Endothelial cell of umbilical vein (primary cell): ENCODE measurements at regions not wholly inside any gene's neighbourhood (a gene's known extent, or its start where the extent isn't known, plus 50 kb on each side); places are given as distances from the start of the nearest gene placed in this dataset.

Source experiments
- BruUV-seq: library from RNA; stranded (reverse); fragments of 400-500 nt; replicated peaks from 2 replicates; lab custom pipeline; 2021; lab: Mats Ljungman, UMichigan
- CTCF ChIA-PET: fragments of 300-600, 350-600 bp; sonication (Branson Sonifier 250); formaldehyde crosslinking; loops from one replicate; lab custom pipeline; 2021; ENCODE audit warnings: antibody characterized with exemption, inconsistent platforms; lab: Charles Lee
- POLR2A ChIA-PET: fragments of 300-600, 350-600 bp; sonication (Branson Sonifier 250); formaldehyde crosslinking; loops from one replicate; lab custom pipeline; 2021; ENCODE audit warnings: antibody characterized with exemption, inconsistent platforms; lab: Charles Lee
- DNase-seq: peaks from one replicate; pipeline ENCODE4 v3.0.0-alpha.2; 2011; ENCODE audit warnings: low read depth, low spot score
- FAIRE-seq: peaks from 2 replicates; lab custom pipeline; 2011; peaks lifted over from hg19 to GRCh38; lab: Jason Lieb, UNC
- H2AFZ ChIP-seq: 2 replicates; pipeline ENCODE4 v1.6.0; 2012; ENCODE audit warnings: low read depth, low read length, control low read depth, inconsistent platforms
- H3K27ac ChIP-seq: 2 replicates; pipeline ENCODE4 v1.5.1; 2011; ENCODE audit warnings: low read depth, mild to moderate bottlenecking, control low read depth, low read length, moderate library complexity; ENCODE audit not compliant: insufficient read depth
- H3K27me3 ChIP-seq, 2 experiments: 2 replicates each; pipeline versions ENCODE4 v1.6.0 to v1.6.1; 2011; ENCODE audit warnings: low read length in 2 of 2, mixed read lengths in 1 of 2; ENCODE audit not compliant: control insufficient read depth in 2 of 2, insufficient read depth in 2 of 2
- H3K36me3 ChIP-seq, 2 experiments: 2 replicates in 1 of 2; 3 replicates in 1 of 2; pipeline ENCODE4 v1.5.1; 2011; ENCODE audit warnings: low read length in 2 of 2, mild to moderate bottlenecking in 1 of 2, moderate library complexity in 1 of 2; ENCODE audit not compliant: control insufficient read depth in 2 of 2, insufficient read depth in 2 of 2; ENCODE audit errors: extremely low read depth in 1 of 2
- H3K4me1 ChIP-seq: 3 replicates; pipeline ENCODE4 v1.5.1; 2011; ENCODE audit warnings: mild to moderate bottlenecking, low read length; ENCODE audit not compliant: control insufficient read depth, insufficient read depth; ENCODE audit errors: extremely low read depth
- H3K4me2 ChIP-seq: 2 replicates; pipeline ENCODE4 v1.6.1; 2011; ENCODE audit warnings: low read length, control low read depth, mixed read lengths; ENCODE audit not compliant: insufficient read depth
- H3K4me3 ChIP-seq, 3 experiments: fragments of 200-600 bp in 1 of 3; sonication (generic), shearing (Covaris generic) in 1 of 3; replicated peaks in 1 of 3; 2 replicates each; pipeline ENCODE4 v1.5.1; 2011 to 2016; ENCODE audit warnings: control low read depth in 3 of 3, low read length in 3 of 3, mild to moderate bottlenecking in 2 of 3, inconsistent platforms in 1 of 3, low read depth in 1 of 3, moderate library complexity in 1 of 3; ENCODE audit not compliant: insufficient read depth in 1 of 3
- H3K79me2 ChIP-seq: 2 replicates; pipeline ENCODE4 v1.6.0; 2012; ENCODE audit warnings: low read length, inconsistent platforms; ENCODE audit not compliant: control insufficient read depth, insufficient read depth
- H3K9ac ChIP-seq: replicated peaks from 2 replicates; pipeline ENCODE3; 2011; ENCODE audit warnings: low read length, control low read depth; ENCODE audit not compliant: insufficient read depth; ENCODE audit errors: extremely low read depth
- H3K9me1 ChIP-seq: replicated peaks from 3 replicates; pipeline ENCODE4 v1.6.0; 2011; ENCODE audit warnings: mild to moderate bottlenecking, low read length; ENCODE audit not compliant: control insufficient read depth, insufficient read depth; ENCODE audit errors: extremely low read depth
- H3K9me3 ChIP-seq: replicated peaks from 2 replicates; pipeline ENCODE4 v1.5.1; 2012; ENCODE audit warnings: low read length, inconsistent platforms; ENCODE audit not compliant: control insufficient read depth, insufficient read depth
- H4K20me1 ChIP-seq: replicated peaks from 2 replicates; pipeline ENCODE3; 2011; ENCODE audit warnings: mild to moderate bottlenecking, low read length; ENCODE audit not compliant: control insufficient read depth, insufficient read depth; ENCODE audit errors: extremely low read depth
- EZH2 ChIP-seq: IDR thresholded peaks from 2 replicates; pipeline ENCODE4 v1.6.1; 2012; ENCODE audit warnings: borderline replicate concordance, low read depth, mild to moderate bottlenecking, moderate library complexity, low read length, inconsistent platforms; ENCODE audit not compliant: severe bottlenecking
- FOS ChIP-seq: IDR thresholded peaks from 2 replicates; pipeline ENCODE4 v1.6.1; 2011; ENCODE audit warnings: mild to moderate bottlenecking, low read length, moderate library complexity, borderline replicate concordance; ENCODE audit not compliant: insufficient read depth
- GATA2 ChIP-seq: IDR thresholded peaks from 2 replicates; pipeline ENCODE4 v1.7.0; 2011; ENCODE audit warnings: low read depth, mild to moderate bottlenecking, moderate library complexity, mixed read lengths, low read length; ENCODE audit not compliant: insufficient read length, insufficient read depth
- JUN ChIP-seq: IDR thresholded peaks from 2 replicates; pipeline ENCODE4 v1.6.1; 2011; ENCODE audit warnings: borderline replicate concordance, low read depth; ENCODE audit not compliant: insufficient read length, insufficient read depth
- MYC ChIP-seq: IDR thresholded peaks from one replicate; pipeline ENCODE4 v1.6.1; 2011; ENCODE audit warnings: mild to moderate bottlenecking, low read depth, low read length
- POLR2A ChIP-seq: IDR thresholded peaks from 2 replicates; pipeline ENCODE4 v1.6.1; 2012; ENCODE audit warnings: low read depth, mild to moderate bottlenecking, control low read depth, low read length
- POLR2AphosphoS5 ChIP-seq: IDR thresholded peaks from 2 replicates; pipeline ENCODE4 v1.6.1; 2012; ENCODE audit warnings: low read depth, mild to moderate bottlenecking, control low read depth, low read length, moderate library complexity; ENCODE audit not compliant: insufficient read depth
- dilution Hi-C: fragments of 300-500 bp; cut with MboI; formaldehyde crosslinking; loops from one replicate; pipeline ENCODE4 v1.15.0; 2019; ENCODE audit warnings: low sequenced_read_pairs; ENCODE audit not compliant: extremely low pct_ligation_motif_present
- intact Hi-C: fragments of 100-400 bp; cut with micrococcal nuclease; formaldehyde crosslinking; loops from one replicate; pipeline ENCODE4 v1.10.0; 2022
- TF ChIP-seq, protein P1 (sequence below), 2 donors: IDR thresholded peaks; 1 replicate in 1 of 2; 2 replicates in 1 of 2; pipeline ENCODE4 v1.5.1; 2011; ENCODE audit warnings: low read length in 2 of 2, mild to moderate bottlenecking in 2 of 2, moderate library complexity in 2 of 2, control low read depth in 1 of 2, inconsistent platforms in 1 of 2, low read depth in 1 of 2; ENCODE audit not compliant: insufficient read depth in 1 of 2; ENCODE audit errors: extremely low read depth in 1 of 2
- TF ChIP-seq, protein P2 (sequence below): IDR thresholded peaks from 2 replicates; pipeline ENCODE4 v1.6.1; 2011; ENCODE audit not compliant: insufficient read depth, insufficient read length

DNA sequence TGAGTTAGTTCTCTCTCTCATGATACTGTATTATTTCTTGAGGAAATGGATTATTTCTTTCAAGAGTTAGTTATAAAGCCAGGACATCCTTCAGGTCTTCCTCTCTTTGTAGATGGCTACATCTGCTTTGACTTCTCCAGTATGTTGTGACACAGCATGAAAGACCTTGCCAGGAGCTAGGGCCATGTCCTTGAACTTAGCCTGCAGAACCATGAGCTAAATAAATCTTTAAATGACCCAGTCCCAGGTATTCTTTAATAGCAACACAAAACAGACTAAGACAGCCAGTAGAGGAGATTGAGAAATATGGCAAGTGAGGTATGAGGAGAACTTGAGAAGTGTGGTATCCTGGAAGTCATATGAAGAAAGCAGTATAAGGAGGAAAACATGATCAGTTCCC is 214.9 kb upstream of the PPP1R3A start:
- dilution Hi-C loops (no loop called here), intact Hi-C loops (no loop called here)
- H3K27ac ChIP-seq, result no peak overlapping the region
- no peaks in the 10 kb centered on the region for H3K27me3 ChIP-seq
- TF ChIP-seq POLR2A (no peak), JUN (no peak), FOS (no peak), GATA2 (no peak), POLR2AphosphoS5 (no peak), EZH2 (no peak), MYC (no peak)
- TF ChIP-seq, protein P1, sequence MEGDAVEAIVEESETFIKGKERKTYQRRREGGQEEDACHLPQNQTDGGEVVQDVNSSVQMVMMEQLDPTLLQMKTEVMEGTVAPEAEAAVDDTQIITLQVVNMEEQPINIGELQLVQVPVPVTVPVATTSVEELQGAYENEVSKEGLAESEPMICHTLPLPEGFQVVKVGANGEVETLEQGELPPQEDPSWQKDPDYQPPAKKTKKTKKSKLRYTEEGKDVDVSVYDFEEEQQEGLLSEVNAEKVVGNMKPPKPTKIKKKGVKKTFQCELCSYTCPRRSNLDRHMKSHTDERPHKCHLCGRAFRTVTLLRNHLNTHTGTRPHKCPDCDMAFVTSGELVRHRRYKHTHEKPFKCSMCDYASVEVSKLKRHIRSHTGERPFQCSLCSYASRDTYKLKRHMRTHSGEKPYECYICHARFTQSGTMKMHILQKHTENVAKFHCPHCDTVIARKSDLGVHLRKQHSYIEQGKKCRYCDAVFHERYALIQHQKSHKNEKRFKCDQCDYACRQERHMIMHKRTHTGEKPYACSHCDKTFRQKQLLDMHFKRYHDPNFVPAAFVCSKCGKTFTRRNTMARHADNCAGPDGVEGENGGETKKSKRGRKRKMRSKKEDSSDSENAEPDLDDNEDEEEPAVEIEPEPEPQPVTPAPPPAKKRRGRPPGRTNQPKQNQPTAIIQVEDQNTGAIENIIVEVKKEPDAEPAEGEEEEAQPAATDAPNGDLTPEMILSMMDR (IDR thresholded peaks at IDR 0.05; ENCODE audit: extremely low read depth in 1 of 2, insufficient read depth in 1 of 2, low read depth in 1 of 2, low read length in 2 of 2), result no peak
- TF ChIP-seq, protein P2, sequence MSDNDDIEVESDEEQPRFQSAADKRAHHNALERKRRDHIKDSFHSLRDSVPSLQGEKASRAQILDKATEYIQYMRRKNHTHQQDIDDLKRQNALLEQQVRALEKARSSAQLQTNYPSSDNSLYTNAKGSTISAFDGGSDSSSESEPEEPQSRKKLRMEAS, result no peak
- no peak overlapping the region for H3K4me3 ChIP-seq
- no peak overlapping the region for H3K9ac ChIP-seq
- no peaks in the 10 kb centered on the region for H3K4me1 ChIP-seq
- H3K79me2 ChIP-seq, result no peaks in the 10 kb centered on the region
- no peak overlapping the region for H3K4me2 ChIP-seq
- FAIRE-seq (no peak), DNase-seq (no peak)
- no peaks in the 10 kb centered on the region for H4K20me1 ChIP-seq
- H2AFZ ChIP-seq, result no peak overlapping the region
- H3K9me1 ChIP-seq, result no peaks in the 10 kb centered on the region
- H3K9me3 ChIP-seq, result no peaks in the 10 kb centered on the region
- CTCF ChIA-PET, result no interaction called here
- H3K36me3 ChIP-seq, result no peaks in the 10 kb centered on the region
- POLR2A ChIA-PET, result no interaction called here
- BruUV-seq, result no TSS peak
